SK-N-SH (cell line): ENCODE measurements at regions not wholly inside any gene's neighbourhood (a gene's known extent, or its start where the extent isn't known, plus 50 kb on each side); places are given as distances from the start of the nearest gene placed in this dataset.

ENCODE experiments used
- CTCF ChIA-PET: fragments of 300-600, 350-600 bp; formaldehyde crosslinking; extraction: SDS; loops from one replicate; lab custom pipeline; 2021; lab: Yijun Ruan, JAX
- POLR2A ChIA-PET: fragments of 350-600 bp; sonication (Branson Sonifier 250); formaldehyde crosslinking; extraction: SDS; loops from one replicate; lab custom pipeline; 2020; ENCODE audit warnings: antibody characterized with exemption, inconsistent platforms; lab: Yijun Ruan, JAX
- DNase-seq: peaks from one replicate; pipeline ENCODE4 v3.0.0; 2012
- H2AFZ ChIP-seq: fragments of 200-600 bp; sonication (generic); 2 replicates; pipeline ENCODE4 v1.8.1; 2016; ENCODE audit warnings: antibody characterized with exemption, mild to moderate bottlenecking, low read depth
- H3F3A ChIP-seq: fragments of 200-600 bp; sonication (generic); replicated peaks from 2 replicates; pipeline ENCODE3; 2016; ENCODE audit warnings: antibody characterized with exemption, mild to moderate bottlenecking; ENCODE audit not compliant: insufficient read depth
- H3K27ac ChIP-seq, 2 experiments: fragments of 200-500 bp in 1 of 2; fragments of 200-600 bp in 1 of 2; sonication (Bioruptor generic) in 1 of 2; sonication (generic), shearing (Covaris generic) in 1 of 2; 2 replicates each; pipeline versions ENCODE4 v1.5.1 to v1.6.1; 2014 to 2016; ENCODE audit warnings: low read depth in 2 of 2, inconsistent platforms in 1 of 2, low read length in 1 of 2, mild to moderate bottlenecking in 1 of 2, mixed read lengths in 1 of 2
- H3K27me3 ChIP-seq: fragments of 200-600 bp; sonication (generic), shearing (Covaris generic); 2 replicates; pipeline ENCODE4 v1.6.1; 2016; ENCODE audit warnings: mixed run types; ENCODE audit not compliant: insufficient read depth
- H3K36me3 ChIP-seq, 2 experiments: fragments of 200-500 bp in 1 of 2; fragments of 200-600 bp in 1 of 2; sonication (Bioruptor generic) in 1 of 2; sonication (generic) in 1 of 2; replicated peaks in 1 of 2; 2 replicates each; pipeline versions ENCODE3 to v1.5.1; 2014 to 2016; ENCODE audit warnings: low read length in 1 of 2, mild to moderate bottlenecking in 1 of 2; ENCODE audit not compliant: insufficient read depth in 2 of 2, control insufficient read depth in 1 of 2
- H3K4me1 ChIP-seq, 2 experiments: fragments of 200-500 bp in 1 of 2; fragments of 200-600 bp in 1 of 2; sonication (Bioruptor generic) in 1 of 2; sonication (generic), shearing (Covaris generic) in 1 of 2; 2 replicates each; pipeline versions ENCODE4 v1.5.1 to v1.6.1; 2014 to 2016; ENCODE audit warnings: low read depth in 1 of 2, low read length in 1 of 2, mixed run types in 1 of 2; ENCODE audit not compliant: insufficient read depth in 2 of 2, control insufficient read depth in 1 of 2
- H3K4me2 ChIP-seq: fragments of 200-600 bp; sonication (generic), shearing (Covaris generic); 2 replicates; pipeline ENCODE4 v1.6.1; 2017; ENCODE audit warnings: mixed run types
- H3K4me3 ChIP-seq, 2 experiments: fragments of 200-500 bp in 1 of 2; fragments of 200-600 bp in 1 of 2; sonication (Bioruptor generic) in 1 of 2; sonication (generic), shearing (Covaris generic) in 1 of 2; 2 replicates each; pipeline versions ENCODE4 v1.5.1 to v1.8.1; 2014 to 2016; ENCODE audit warnings: low read depth in 2 of 2, inconsistent platforms in 1 of 2, low read length in 1 of 2, mild to moderate bottlenecking in 1 of 2, mixed read lengths in 1 of 2, moderate library complexity in 1 of 2
- H3K79me2 ChIP-seq: fragments of 200-600 bp; sonication (generic); 2 replicates; pipeline ENCODE4 v1.8.1; 2017; ENCODE audit warnings: mild to moderate bottlenecking; ENCODE audit not compliant: insufficient read depth
- H3K9ac ChIP-seq: fragments of 200-600 bp; sonication (generic); 2 replicates; pipeline ENCODE4 v1.6.1; 2017; ENCODE audit warnings: mixed run types
- H3K9me2 ChIP-seq: fragments of 200-600 bp; sonication (generic); 2 replicates; pipeline ENCODE4 v1.6.1; 2017; ENCODE audit warnings: mixed run types
- H3K9me3 ChIP-seq: fragments of 200-600 bp; sonication (generic); 2 replicates; pipeline ENCODE4 v1.6.1; 2017; ENCODE audit warnings: mixed run types, mild to moderate bottlenecking, moderate library complexity
- H4K20me1 ChIP-seq: fragments of 200-600 bp; sonication (generic); 2 replicates; pipeline ENCODE4 v1.6.1; 2017; ENCODE audit warnings: mild to moderate bottlenecking, mixed run types; ENCODE audit not compliant: insufficient read depth
- CHD2 ChIP-seq: fragments of 150-350 bp; IDR thresholded peaks from 2 replicates; pipeline ENCODE4 v1.6.1; 2018; ENCODE audit warnings: low read length; ENCODE audit not compliant: partially characterized antibody
- GABPA ChIP-seq: IDR thresholded peaks from 2 replicates; pipeline ENCODE4 v1.4.0; 2012; ENCODE audit warnings: low read depth, mild to moderate bottlenecking
- MXI1 ChIP-seq: IDR thresholded peaks from 2 replicates; pipeline ENCODE4 v1.6.1; 2012; ENCODE audit warnings: mild to moderate bottlenecking, low read depth, low read length, improper control_type of control experiment
- NFIC ChIP-seq: IDR thresholded peaks from 2 replicates; pipeline ENCODE4 v1.4.0; 2012; ENCODE audit warnings: borderline replicate concordance
- RAD21 ChIP-seq: IDR thresholded peaks from 2 replicates; pipeline ENCODE4 v1.6.1; 2012; ENCODE audit warnings: mild to moderate bottlenecking, low read length
- RFX5 ChIP-seq: IDR thresholded peaks from 2 replicates; pipeline ENCODE4 v1.6.1; 2012; ENCODE audit warnings: mild to moderate bottlenecking, improper control_type of control experiment, low read length
- SIN3A ChIP-seq: IDR thresholded peaks from 2 replicates; pipeline ENCODE4 v1.6.1; 2012; ENCODE audit warnings: low read depth, mild to moderate bottlenecking, low read length, moderate library complexity, borderline replicate concordance
- SMC3 ChIP-seq: IDR thresholded peaks from 2 replicates; pipeline ENCODE4 v1.6.1; 2012; ENCODE audit warnings: low read depth, low read length, improper control_type of control experiment
- TAF1 ChIP-seq: IDR thresholded peaks from 2 replicates; pipeline ENCODE4 v1.6.1; 2012; ENCODE audit warnings: low read depth, mild to moderate bottlenecking, low read length, moderate library complexity, borderline replicate concordance
- WGBS: methylation state at CpG from one replicate; pipeline ENCODE4 v1.1.6; 2017; ENCODE audit warnings: low lambda C conversion rate; 5-methylcytosine and 5-hydroxymethylcytosine counted together
- TF ChIP-seq, protein P1 (sequence below): IDR thresholded peaks from 2 replicates; pipeline ENCODE4 v1.4.0; 2012; ENCODE audit warnings: low read depth, borderline replicate concordance
- TF ChIP-seq, protein P2 (sequence below): IDR thresholded peaks from 2 replicates; pipeline ENCODE4 v1.6.1; 2012; ENCODE audit warnings: mild to moderate bottlenecking, low read depth, low read length, moderate library complexity
- TF ChIP-seq, protein P3 (sequence below): fragments of 150-350 bp; IDR thresholded peaks from 2 replicates; pipeline ENCODE4 v1.6.1; 2017; ENCODE audit warnings: antibody characterized with exemption, low read length, low read depth, borderline replicate concordance
- TF ChIP-seq, protein P4 (sequence below): IDR thresholded peaks from 2 replicates; pipeline ENCODE4; 2012

DNA sequence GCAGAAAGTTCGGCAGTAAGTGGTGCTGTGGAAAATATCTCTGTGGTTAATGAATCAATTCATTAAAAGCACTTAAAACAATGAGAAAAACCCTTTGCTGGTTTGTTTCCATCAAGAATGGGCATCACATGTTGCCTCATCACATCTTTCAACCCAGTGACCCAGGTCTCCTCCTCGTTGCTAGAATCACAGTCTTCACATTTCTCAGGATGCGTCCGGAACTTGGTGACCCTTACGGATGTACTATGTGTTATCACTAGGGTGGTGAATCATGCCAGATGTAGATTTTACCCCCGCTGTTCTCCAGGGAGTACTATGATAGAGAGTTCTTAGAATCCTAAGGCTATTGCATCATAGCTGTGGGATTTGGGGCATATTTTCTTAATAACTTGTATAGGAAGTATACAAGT is 217.9 kb upstream of the KLF4 start (continued):
- TF ChIP-seq, protein P1, sequence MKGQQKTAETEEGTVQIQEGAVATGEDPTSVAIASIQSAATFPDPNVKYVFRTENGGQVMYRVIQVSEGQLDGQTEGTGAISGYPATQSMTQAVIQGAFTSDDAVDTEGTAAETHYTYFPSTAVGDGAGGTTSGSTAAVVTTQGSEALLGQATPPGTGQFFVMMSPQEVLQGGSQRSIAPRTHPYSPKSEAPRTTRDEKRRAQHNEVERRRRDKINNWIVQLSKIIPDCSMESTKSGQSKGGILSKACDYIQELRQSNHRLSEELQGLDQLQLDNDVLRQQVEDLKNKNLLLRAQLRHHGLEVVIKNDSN = peak; percentile 28; the same call in 1 of the 2 replicates
- TF ChIP-seq, protein P2, sequence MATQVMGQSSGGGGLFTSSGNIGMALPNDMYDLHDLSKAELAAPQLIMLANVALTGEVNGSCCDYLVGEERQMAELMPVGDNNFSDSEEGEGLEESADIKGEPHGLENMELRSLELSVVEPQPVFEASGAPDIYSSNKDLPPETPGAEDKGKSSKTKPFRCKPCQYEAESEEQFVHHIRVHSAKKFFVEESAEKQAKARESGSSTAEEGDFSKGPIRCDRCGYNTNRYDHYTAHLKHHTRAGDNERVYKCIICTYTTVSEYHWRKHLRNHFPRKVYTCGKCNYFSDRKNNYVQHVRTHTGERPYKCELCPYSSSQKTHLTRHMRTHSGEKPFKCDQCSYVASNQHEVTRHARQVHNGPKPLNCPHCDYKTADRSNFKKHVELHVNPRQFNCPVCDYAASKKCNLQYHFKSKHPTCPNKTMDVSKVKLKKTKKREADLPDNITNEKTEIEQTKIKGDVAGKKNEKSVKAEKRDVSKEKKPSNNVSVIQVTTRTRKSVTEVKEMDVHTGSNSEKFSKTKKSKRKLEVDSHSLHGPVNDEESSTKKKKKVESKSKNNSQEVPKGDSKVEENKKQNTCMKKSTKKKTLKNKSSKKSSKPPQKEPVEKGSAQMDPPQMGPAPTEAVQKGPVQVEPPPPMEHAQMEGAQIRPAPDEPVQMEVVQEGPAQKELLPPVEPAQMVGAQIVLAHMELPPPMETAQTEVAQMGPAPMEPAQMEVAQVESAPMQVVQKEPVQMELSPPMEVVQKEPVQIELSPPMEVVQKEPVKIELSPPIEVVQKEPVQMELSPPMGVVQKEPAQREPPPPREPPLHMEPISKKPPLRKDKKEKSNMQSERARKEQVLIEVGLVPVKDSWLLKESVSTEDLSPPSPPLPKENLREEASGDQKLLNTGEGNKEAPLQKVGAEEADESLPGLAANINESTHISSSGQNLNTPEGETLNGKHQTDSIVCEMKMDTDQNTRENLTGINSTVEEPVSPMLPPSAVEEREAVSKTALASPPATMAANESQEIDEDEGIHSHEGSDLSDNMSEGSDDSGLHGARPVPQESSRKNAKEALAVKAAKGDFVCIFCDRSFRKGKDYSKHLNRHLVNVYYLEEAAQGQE = no peak
- TF ChIP-seq RAD21 (no peak), GABPA (no peak; the same call in 1 of the 2 replicates), RFX5 (no peak), SIN3A (no peak), NFIC (peak; percentile 39; the same call in 1 of the 2 replicates), CHD2 (no peak), TAF1 (0 out of 2 replicates have a peak, but pooled peaks have one; percentile 2), SMC3 (no peak), MXI1 (no peak)
- TF ChIP-seq, protein P3, sequence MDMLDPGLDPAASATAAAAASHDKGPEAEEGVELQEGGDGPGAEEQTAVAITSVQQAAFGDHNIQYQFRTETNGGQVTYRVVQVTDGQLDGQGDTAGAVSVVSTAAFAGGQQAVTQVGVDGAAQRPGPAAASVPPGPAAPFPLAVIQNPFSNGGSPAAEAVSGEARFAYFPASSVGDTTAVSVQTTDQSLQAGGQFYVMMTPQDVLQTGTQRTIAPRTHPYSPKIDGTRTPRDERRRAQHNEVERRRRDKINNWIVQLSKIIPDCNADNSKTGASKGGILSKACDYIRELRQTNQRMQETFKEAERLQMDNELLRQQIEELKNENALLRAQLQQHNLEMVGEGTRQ = no peak

DNA sequence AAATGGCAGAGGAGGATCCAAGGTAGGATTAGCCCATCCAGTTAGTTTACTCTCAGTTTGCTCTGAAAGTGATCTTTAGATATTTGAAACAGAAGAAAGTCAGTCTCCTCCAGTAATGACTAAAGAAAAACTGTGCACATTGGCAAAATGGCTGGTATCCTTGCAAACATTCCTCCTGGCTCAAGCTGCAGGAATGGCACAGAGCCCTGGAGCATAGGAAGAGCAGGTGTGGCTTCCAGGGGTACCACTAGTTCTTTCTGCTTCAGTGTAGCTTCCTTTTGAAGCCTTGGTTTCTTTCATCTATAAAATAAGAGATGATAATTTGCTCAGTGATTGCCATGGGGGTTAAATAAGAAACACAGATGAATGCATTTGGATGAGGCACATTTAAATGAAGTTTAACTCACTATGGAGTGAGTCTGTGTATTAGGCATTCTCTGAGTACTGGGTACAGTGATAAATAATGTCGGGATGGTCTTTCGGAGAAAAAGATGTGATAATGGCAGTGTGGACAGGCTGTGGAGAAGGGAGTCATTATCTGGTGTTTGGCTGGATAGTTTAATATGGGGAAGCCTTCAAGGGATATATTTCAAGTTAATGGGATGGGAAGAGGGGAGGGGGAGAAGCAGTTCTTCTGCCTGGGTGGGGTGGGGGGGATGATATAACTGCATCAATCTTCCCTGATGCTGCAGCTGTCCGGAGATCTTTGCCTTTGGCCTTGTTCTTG is 217.3 kb upstream of the KLF4 start:
- Histone ChIP-seq H3K9me3 (no peaks in the 10 kb centered on the region), H3K4me3 (no peak overlapping the region), H3K9me2 (no peaks in the 10 kb centered on the region), H3K27ac (peak overlapping the region in 1 of 2 experiments; percentile 74; a peak in 2 of 4 replicates), H3K36me3 (no peaks in the 10 kb centered on the region), H3K4me1 (peaks cover 0 to 10% of the 10 kb centered on the region in 2 experiments; a peak in 2 of 4 replicates), H4K20me1 (no peaks in the 10 kb centered on the region), H3K27me3 (no peaks in the 10 kb centered on the region), H3K4me2 (peak overlapping the region; percentile 36; the same call in 1 of the 2 replicates), H3K79me2 (no peaks in the 10 kb centered on the region), H2AFZ (no peak overlapping the region), H3K9ac (no peak overlapping the region), H3F3A (peaks cover 7% of the 10 kb centered on the region)
- POLR2A ChIA-PET = no interaction called here
- no peak for DNase-seq
- CTCF ChIA-PET = no interaction called here
- TF ChIP-seq, protein P4, sequence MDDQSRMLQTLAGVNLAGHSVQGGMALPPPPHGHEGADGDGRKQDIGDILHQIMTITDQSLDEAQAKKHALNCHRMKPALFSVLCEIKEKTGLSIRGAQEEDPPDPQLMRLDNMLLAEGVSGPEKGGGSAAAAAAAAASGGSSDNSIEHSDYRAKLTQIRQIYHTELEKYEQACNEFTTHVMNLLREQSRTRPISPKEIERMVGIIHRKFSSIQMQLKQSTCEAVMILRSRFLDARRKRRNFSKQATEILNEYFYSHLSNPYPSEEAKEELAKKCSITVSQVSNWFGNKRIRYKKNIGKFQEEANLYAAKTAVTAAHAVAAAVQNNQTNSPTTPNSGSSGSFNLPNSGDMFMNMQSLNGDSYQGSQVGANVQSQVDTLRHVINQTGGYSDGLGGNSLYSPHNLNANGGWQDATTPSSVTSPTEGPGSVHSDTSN = peak; percentile 47; the same call in 1 of the 2 replicates
- no peak for TF ChIP-seq RAD21
- WGBS = 26% methylated on average over 3 of the region's 3 CpGs
